ENCODE measurements at regions not wholly inside any gene's neighbourhood (a gene's known extent, or its start where the extent isn't known, plus 50 kb on each side); places are given as distances from the start of the nearest gene placed in this dataset.
"Not testable (repeated sequence)": the region's sequence is repeated elsewhere in the genome, so short reads cannot be mapped to it uniquely, and the experiment has no call there.

DNA sequence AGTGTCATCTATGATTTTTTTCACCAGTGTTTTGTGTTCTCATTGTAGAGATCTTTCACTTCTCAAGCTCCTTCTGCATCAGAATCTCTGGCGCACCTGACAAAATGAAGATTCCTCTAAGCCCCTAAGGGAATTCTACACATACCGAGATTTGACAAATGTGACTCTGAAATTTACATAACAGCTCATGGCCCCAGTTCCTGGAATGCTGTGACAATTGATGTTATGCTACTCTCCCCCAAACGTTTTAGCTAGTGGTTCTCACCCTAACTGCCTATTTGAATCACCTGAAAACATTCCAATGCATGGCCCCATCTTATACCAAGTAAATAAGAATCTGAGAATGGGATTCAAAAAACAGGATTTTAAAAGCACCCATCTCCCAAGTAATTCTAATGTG lies 162.1 kb upstream of the FKBP1C start:
- Mint-ChIP-seq H3K9me3 (ENCODE audit: unreplicated experiment) (peaks cover 12% of the 10 kb centered on the region), H3K27ac (ENCODE audit: unreplicated experiment) (no peak overlapping the region), H3K36me3 (ENCODE audit: unreplicated experiment) (no peaks in the 10 kb centered on the region), H3K4me3 (ENCODE audit: unreplicated experiment) (no peak overlapping the region), H3K4me1 (ENCODE audit: unreplicated experiment) (no peaks in the 10 kb centered on the region), H3K27me3 (ENCODE audit: unreplicated experiment) (no peaks in the 10 kb centered on the region)
- no peak for DNase-seq (ENCODE audit: extremely low spot score, unreplicated experiment)
- no peak for TF ChIP-seq CTCF (IDR thresholded peaks at IDR 0.05)

GRCh38 chr6:63053206-63053605 lies 158.1 kb upstream of the FKBP1C start:
- not testable (repeated sequence) for DNase-seq (ENCODE audit: extremely low spot score, unreplicated experiment); H3K27me3 Mint-ChIP-seq (ENCODE audit: unreplicated experiment); H3K27ac Mint-ChIP-seq (ENCODE audit: unreplicated experiment)

GRCh38 chr6:63058601-63059000 lies 152.7 kb upstream of the FKBP1C start:
- DNase-seq (ENCODE audit: extremely low spot score, unreplicated experiment), result no peak
- no peaks in the 10 kb centered on the region for H3K27me3 Mint-ChIP-seq (ENCODE audit: unreplicated experiment)
- no peaks in the 10 kb centered on the region for H3K4me1 Mint-ChIP-seq (ENCODE audit: unreplicated experiment)
- no peak overlapping the region for H3K4me3 Mint-ChIP-seq (ENCODE audit: unreplicated experiment)
- no peaks in the 10 kb centered on the region for H3K36me3 Mint-ChIP-seq (ENCODE audit: unreplicated experiment)
- TF ChIP-seq CTCF (IDR thresholded peaks at IDR 0.05), result no peak
- peaks cover 4% of the 10 kb centered on the region for H3K9me3 Mint-ChIP-seq (ENCODE audit: unreplicated experiment)
- H3K27ac Mint-ChIP-seq (ENCODE audit: unreplicated experiment), result no peak overlapping the region

More at GRCh38 chr6:63053206-63053605, 158.1 kb upstream of the FKBP1C start:
- not testable (repeated sequence) for H3K4me1 Mint-ChIP-seq (ENCODE audit: unreplicated experiment); H3K4me3 Mint-ChIP-seq (ENCODE audit: unreplicated experiment); H3K36me3 Mint-ChIP-seq (ENCODE audit: unreplicated experiment)
- peaks cover 12% of the 10 kb centered on the region for H3K9me3 Mint-ChIP-seq (ENCODE audit: unreplicated experiment)

- Mint-ChIP-seq H3K4me1 (ENCODE audit: unreplicated experiment) (no peaks in the 10 kb centered on the region), H3K36me3 (ENCODE audit: unreplicated experiment) (no peaks in the 10 kb centered on the region), H3K27me3 (ENCODE audit: unreplicated experiment) (no peaks in the 10 kb centered on the region), H3K4me3 (ENCODE audit: unreplicated experiment) (no peak overlapping the region), H3K27ac (ENCODE audit: unreplicated experiment) (no peak overlapping the region), H3K9me3 (ENCODE audit: unreplicated experiment) (peaks cover 13% of the 10 kb centered on the region)
- no peak for DNase-seq (ENCODE audit: extremely low spot score, unreplicated experiment)
- TF ChIP-seq CTCF (IDR thresholded peaks at IDR 0.05), result no peak
These were observed 147.5 kb upstream of the FKBP1C start for GRCh38 chr6:63063631-63064271.

- Mint-ChIP-seq H3K27ac (ENCODE audit: unreplicated experiment) (no peak overlapping the region), H3K36me3 (ENCODE audit: unreplicated experiment) (no peaks in the 10 kb centered on the region), H3K27me3 (ENCODE audit: unreplicated experiment) (no peaks in the 10 kb centered on the region), H3K4me1 (ENCODE audit: unreplicated experiment) (no peaks in the 10 kb centered on the region), H3K4me3 (ENCODE audit: unreplicated experiment) (no peak overlapping the region), H3K9me3 (ENCODE audit: unreplicated experiment) (peaks cover 19% of the 10 kb centered on the region)
- TF ChIP-seq CTCF (IDR thresholded peaks at IDR 0.05), result no peak
- no peak for DNase-seq (ENCODE audit: extremely low spot score, unreplicated experiment)
These were observed 145.1 kb upstream of the FKBP1C start for GRCh38 chr6:63066055-63066704.

Data from osteocyte (in vitro differentiated cells).